ENCODE measurements at regions not wholly inside any gene's neighbourhood (a gene's known extent, or its start where the extent isn't known, plus 50 kb on each side); places are given as distances from the start of the nearest gene placed in this dataset.

GRCh38 chr12:131525795-131526508, 184.9 kb upstream of the SFSWAP start:
- TF ChIP-seq GATA2 (IDR thresholded peaks at IDR 0.05; ENCODE audit: low read depth, low read length), result no peak
- TF ChIP-seq GATA3 (IDR thresholded peaks at IDR 0.05; ENCODE audit: low read depth, low read length), result no peak
